COLO668 (cell line): ENCODE measurements at regions not wholly inside any gene's neighbourhood (a gene's known extent, or its start where the extent isn't known, plus 50 kb on each side); places are given as distances from the start of the nearest gene placed in this dataset.

Experiments used
- DNase-seq: peaks from one replicate; lab custom pipeline; 2025; ENCODE audit not compliant: unreplicated experiment; lab: John Stamatoyannopoulos, UW

DNA sequence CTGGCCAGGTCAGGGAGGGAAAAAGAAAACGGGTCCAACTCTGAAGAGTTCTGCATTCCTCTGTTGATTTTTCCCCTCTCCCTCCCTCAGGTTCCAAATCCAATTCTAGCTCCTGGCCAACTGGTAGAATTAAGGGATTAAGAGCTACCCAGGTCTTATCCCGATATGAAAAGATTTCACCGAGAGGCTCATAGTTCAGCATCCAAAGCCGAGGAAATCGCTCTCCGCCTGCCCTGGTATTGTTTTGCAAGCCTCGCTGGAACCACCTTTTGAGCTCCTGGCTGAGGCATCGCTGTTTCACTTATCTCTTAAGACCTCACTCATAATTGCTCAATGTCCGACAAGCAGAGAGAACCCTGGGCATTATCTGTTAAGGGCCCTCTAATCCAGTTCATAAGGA is 180.4 kb downstream of the URI1 start:
- no peak for DNase-seq

DNA sequence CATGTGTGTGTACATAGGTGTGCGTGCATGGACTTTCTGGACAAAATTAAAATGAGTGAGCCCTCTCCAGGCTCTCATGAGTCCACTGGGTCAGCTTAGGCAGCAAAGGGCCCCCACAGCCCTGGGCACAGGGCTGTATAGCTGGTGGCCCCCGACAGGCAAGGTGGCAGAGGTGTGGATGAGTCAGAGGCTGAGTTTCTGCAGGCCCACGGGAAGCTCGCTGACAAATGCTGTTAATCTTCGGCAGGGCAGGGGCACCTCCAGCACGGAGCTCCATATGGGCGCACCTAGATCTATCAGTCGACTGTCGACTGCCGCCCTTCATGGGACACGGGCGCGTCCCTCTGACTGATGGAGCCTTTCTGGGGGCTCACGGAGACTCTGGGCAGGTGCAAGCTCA is 181.1 kb downstream of the URI1 start:
- no peak for DNase-seq

- no peak for DNase-seq
Measured at GRCh38 chr19:30123611-30124010, 181.6 kb downstream of the URI1 start.

DNA sequence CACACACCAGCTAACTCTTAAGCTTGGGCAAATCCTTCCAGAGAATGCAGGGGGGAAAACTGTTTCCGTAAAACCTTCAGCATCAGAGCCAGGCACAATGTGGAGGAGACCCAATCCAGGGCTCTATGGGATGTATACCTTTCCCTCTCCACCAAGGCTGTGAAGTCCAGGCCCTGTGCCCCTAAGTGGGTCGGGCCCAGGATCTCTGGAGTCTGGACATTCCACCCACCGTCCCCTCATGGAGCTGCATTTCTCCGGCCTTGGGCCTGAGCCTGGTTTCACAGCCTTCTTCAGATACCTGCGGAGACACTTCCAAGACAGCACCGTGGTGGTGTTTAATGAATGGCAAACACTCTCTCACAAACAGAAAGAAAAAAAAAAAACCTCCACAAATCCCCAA is 186.2 kb downstream of the URI1 start:
- no peak for DNase-seq

- DNase-seq = no peak
Measured at GRCh38 chr19:30130356-30131122, 188.5 kb downstream of the URI1 start.

DNA sequence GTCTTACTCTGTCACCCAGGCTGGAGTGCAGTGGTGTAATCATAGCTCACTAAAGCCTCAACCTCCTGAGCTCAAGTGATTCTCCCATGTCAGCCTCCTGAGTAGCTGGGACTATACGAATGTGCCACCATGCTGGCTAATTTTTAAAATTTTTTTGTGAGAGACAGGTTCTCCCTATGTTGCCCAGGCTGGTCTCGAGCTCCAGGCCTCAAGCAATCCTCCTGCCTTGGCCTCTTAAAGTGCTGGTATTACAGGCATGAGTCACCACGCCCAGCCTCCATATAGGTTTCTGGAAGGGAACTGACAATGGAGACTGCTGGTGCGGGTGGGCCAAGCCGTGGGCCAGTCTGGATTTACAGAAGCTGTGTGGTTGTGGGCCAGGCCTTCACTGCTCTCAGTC is 189.2 kb downstream of the URI1 start:
- no peak for DNase-seq

DNA sequence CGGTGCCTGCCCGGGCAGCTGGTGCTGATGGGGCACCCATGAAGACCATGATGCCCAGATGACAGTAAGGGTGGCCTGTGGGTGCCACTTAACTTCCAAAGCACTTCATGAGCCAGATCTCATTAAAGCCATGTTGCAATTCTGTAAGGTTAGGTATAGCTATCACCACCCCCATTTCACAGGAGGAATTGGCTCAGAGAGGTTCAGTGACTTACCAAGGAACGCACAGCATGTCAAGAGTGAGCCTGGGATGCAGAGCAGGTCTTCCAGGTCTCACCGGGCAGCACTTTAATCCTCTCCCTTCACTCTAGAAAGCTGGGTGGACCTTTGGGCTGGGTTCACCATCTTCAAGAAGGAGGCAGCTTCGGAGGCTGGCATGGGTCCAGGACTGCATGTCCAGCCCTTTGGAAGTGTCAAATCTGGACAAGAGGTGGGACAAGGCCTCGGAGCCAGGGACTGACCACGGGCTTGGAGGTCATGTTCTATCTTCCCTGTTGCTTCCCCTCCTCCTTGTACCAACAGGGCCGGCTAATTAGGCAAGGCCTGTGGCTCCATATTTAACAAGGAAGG is 189.8 kb downstream of the URI1 start:
- DNase-seq = no peak

DNA sequence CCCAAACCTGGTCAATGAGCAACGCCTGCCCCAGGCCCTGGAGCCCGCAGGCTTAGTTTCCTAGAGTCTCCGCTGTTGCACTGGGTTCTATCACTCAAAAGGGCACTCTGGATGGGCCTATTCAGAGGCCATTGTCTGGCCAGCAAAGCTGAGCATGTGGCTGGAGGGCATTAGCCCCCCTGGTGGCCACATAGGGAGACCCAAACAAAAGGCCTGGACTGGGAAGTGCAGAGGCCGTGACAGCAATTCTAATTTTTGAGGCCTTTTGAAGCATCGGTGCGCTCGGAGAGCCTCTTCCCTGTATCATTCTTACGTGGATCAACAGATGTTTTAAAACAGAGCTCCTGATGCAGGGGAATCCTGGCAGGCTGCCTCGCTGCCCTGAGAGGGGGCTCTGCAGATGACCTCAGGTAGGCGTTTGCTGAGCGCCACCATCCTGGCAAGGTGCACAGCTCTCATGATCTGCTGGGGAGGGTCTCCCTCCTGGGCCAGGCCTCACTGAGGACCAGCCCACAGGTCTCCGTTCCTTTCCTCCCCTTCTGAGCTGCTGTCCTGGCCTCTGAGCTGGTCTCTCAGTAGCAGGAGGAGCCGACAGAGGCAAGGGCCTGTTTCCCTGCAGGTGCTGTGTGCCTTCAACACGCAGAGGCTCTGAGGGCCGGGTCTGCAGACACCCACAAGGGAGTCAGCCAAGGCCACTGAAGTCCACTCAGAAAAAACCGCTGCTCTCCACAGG is 190.5 kb downstream of the URI1 start:
- DNase-seq = no peak

- DNase-seq = no peak
Measured at GRCh38 chr19:30133803-30134202, 191.8 kb downstream of the URI1 start.

DNA sequence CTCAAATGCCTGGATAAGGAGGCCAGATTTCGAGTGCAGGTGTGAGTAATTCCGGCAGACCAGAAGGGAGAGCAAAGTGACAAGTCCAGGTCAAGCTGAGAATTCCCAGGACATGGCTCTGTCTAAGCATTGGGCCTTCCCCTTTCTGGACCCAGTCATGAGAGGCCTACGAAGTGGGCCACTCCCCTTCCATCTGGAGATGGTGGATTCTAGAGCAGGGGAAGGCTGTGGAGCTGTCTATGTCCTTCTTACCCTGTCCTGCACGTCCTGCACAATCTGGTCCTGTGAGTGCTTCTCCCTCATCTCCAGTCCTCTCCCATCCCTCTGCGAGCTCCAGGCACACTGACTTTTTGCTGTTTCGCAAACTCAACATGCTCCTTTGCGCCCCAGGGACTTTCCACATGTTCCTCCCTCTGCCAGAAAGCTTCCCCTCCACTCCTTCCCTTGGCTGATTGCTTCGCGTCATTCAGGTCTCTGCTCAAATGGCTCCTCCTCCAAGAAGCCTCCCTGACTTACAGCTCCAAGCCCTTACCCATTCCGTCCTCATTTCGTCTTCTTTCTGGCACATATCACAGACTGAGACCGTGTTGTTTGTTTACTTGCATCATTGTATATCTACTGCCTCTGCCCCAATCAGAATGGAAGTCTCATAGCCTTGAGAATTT is 193.2 kb downstream of the URI1 start:
- no peak for DNase-seq

- no peak for DNase-seq
Measured at GRCh38 chr19:30135797-30136196, 193.8 kb downstream of the URI1 start.

DNA sequence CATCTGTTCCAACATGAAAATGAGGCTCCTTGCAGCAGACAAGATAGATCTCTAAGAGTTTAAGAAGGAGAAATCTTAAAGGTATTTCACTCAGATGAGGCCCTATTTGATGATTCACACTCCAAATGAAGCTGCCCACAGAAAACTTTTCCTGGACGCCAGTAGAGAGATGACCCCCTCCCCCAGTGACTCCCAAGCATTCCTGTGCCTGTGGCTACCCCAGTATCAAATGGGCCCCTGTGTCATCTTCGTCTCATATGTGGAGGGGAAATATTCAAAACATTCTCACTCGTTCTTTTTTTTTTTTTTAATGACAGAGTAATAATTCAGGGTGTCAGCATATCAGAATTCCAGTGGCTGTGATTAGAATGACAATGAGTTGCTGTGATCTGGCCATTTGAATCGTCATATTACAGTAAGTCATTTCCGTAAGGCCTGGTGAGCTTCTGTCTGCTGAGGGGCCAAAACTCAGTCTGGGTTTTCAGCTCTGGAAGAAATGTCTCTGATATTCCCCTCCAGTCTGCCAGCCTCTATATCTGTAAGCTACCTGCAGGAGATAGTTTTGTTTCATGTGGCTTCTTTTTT is 194.7 kb downstream of the URI1 start:
- DNase-seq = no peak

DNA sequence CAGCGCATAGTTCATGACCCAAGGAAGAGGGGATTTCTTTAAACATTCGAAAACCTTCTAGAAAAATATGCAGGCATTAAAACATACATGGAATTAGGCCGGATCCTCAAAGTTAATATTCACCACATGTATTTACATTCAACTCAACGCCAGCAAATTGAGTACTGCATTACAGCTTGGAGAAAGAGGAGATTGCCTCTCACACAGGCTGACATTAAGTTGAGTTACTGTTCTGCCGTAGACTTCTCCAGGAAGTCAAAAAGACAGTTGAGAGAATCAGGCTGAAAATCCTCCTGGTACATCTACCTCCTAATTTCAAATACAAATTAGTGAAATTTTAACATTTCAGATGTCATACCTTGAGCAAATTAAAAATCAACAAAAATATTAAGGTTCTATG is 195.7 kb downstream of the URI1 start:
- DNase-seq = no peak

DNA sequence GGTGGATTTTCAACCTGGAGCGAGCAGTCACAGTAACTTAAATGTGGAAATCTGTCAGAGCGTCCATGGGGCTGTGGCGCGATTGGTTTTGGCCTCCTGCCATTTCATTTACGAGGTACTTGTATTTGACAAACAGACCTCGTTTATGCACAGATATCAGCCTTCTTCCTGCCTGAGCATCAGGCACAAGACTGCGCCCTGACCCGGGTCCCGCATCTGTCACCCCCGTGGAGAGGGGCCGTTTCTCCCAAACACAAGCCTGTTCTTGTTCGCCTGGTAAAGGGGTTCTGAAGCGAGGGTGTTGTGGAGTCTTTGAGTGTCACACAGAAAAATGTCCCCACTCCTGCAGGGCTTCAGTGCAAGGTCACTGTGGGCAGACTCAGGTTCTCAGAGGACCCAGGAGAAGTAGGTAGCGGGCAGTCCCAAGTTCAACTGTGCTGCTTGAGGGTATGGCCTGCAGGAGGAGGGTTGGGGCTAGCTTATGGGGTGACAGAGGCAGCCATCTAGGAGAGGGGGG is 202.3 kb downstream of the URI1 start:
- DNase-seq = no peak

DNA sequence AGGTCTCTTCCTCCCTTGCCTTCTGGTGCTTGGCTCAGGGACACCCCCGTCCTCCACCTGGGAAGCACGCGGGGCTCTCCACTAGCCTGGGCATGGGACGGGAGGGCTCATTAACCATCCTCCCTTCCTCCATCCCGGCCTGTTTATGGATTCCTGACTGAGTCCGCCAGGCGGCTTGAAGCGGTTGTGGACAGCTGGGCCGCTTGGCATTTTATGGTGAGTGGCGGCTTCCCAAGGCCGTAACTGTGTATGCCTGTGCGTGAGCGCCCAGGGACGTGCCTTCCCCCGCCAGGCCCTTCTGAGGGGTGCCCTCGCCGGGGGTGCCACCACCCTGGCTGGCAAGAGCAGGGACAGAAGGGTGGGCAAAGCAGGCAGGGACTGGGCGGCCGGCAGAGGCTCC is 202.8 kb downstream of the URI1 start:
- no peak for DNase-seq

DNA sequence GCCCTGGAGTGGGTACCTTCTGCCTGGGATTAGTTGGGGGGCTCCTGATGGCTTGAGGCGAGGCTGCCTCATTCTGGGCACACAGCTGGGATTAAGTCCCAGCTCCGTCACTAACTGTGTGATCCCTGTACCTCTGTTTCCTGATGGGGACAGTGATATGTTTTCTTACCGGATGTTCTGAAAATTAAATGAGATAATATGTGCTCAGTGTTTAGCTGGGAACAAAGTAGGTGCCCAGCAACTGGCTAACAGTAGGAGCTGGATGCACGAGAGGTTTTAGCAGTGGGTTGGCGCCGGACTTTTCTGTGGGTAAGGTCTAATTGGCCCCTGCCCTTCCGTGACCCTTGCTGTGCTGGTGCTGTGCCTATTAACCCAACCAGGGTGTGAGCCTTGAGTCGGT is 203.4 kb downstream of the URI1 start:
- no peak for DNase-seq

- no peak for DNase-seq
Measured at GRCh38 chr19:30146346-30146745, 204.3 kb downstream of the URI1 start.

GRCh38 chr19:30148039-30148790 is 206.2 kb downstream of the URI1 start:
- DNase-seq = no peak

DNA sequence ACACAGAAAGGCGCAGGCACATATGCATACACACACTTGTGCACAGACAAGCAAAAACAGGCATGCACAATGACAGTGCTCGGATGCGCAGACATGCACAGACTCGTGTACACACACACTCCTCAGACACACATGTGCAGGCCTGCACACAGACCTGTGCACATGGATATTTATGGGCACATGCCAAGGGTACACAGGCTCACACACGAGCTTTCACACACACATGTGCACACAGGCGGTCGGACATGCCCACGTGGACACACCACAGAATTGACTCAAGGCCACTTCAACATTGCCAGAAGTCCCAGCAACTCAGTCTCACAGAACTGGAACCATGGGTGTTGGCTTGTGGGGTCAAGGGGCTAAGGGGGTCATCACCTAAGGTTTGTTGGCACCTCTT is 206.8 kb downstream of the URI1 start:
- no peak for DNase-seq

DNA sequence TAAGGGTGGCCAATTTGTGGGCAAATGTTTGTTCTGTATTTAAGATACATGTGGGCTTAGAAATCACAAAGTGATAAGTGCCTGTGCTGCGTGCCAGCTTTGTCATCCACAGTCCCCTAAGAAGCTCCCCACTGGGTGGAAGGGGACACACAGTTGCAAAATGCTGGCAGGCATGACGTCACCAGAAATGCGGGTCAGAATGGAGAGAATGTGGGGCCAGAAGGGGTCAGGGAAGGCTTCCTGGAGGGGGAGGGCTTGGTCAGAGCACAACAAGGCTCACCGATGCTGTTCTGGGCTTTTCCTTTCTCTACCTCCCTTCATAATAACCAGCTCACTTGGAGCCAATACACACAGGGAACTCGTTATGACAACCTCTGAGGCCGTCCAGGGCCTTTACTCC is 207.3 kb downstream of the URI1 start:
- no peak for DNase-seq

GRCh38 chr19:30150626-30151025 is 208.6 kb downstream of the URI1 start:
- no peak for DNase-seq
